Psoas muscle (tissue), 7 donors: ENCODE measurements at regions not wholly inside any gene's neighbourhood (a gene's known extent, or its start where the extent isn't known, plus 50 kb on each side); places are given as distances from the start of the nearest gene placed in this dataset.

Experiments
- ATAC-seq, 4 donors: fragments of 200-7000 bp; cut with Tn5 transposase; one replicate each; pipeline ENCODE4 v1.9.1; 2020; ENCODE audit warnings: moderate library complexity in 3 of 4, mild to moderate bottlenecking in 2 of 4
- DNase-seq, 2 donors: peaks; one replicate each; pipeline ENCODE4 v3.0.0-alpha.2; 2020
- H3K27ac ChIP-seq: fragments of 200-600 bp; one replicate; pipeline ENCODE4 v1.8.0; 2022
- H3K27me3 ChIP-seq, 3 donors: fragments of 200-600 bp in 1 of 3; one replicate each; pipeline versions ENCODE4 v1.6.1 to v1.8.0; 2013 to 2022; ENCODE audit warnings: low read length in 2 of 3, mild to moderate bottlenecking in 2 of 3, moderate library complexity in 1 of 3; ENCODE audit not compliant: insufficient read depth in 3 of 3
- H3K36me3 ChIP-seq, 2 donors: fragments of 200-600 bp in 1 of 2; one replicate each; pipeline versions ENCODE4 v1.6.1 to v1.8.0; 2013 to 2022; ENCODE audit warnings: low read depth in 1 of 2, mild to moderate bottlenecking in 1 of 2, moderate library complexity in 1 of 2; ENCODE audit not compliant: insufficient read depth in 1 of 2
- H3K4me1 ChIP-seq: fragments of 200-600 bp; one replicate; pipeline ENCODE4 v1.8.0; 2022
- H3K4me3 ChIP-seq: fragments of 200-600 bp; one replicate; pipeline ENCODE4 v1.8.0; 2022; ENCODE audit warnings: mild to moderate bottlenecking
- H3K9me3 ChIP-seq: fragments of 200-600 bp; one replicate; pipeline ENCODE4 v1.8.0; 2022
- WGBS, 3 donors: extraction: QIAGEN DNeasy Blood & Tissue Kit; methylation state at CpG; one replicate each; pipeline versions ENCODE4 v1.1.6 to v1.1.7; 2013; 5-methylcytosine and 5-hydroxymethylcytosine counted together
- intact Hi-C, 2 donors: fragments of 100-400 bp; cut with DNase I; formaldehyde crosslinking; loops; one replicate each; pipeline versions ENCODE4 v1.11.0 to v1.14.2; 2022
- TF ChIP-seq, protein P1 (sequence below): fragments of 200-600 bp; IDR thresholded peaks from one replicate; pipeline ENCODE4 v1.8.0; 2022; ENCODE audit warnings: antibody characterized with exemption
- donor health status: healthy with polysubstance abuse.
- donor health status: DM: no; HTN: no; CAD: no; lungs with moderate emphysema.
- donor health status: Bipolar disorder and iron deficiency.
- donor health status: healthy.
- donor health status: DM: yes; HTN: yes; CAD: no.
- donor health status: DM: no; HTN: no; CAD: no.
- donor health status: DM: yes; HTN: yes; CAD: no.

- DNase-seq = no peak
- ATAC-seq = no peak
- WGBS, 3 donors = 89 to 92% (median 91%) methylated on average over 3 of the region's 3 CpGs
- TF ChIP-seq, protein P1, sequence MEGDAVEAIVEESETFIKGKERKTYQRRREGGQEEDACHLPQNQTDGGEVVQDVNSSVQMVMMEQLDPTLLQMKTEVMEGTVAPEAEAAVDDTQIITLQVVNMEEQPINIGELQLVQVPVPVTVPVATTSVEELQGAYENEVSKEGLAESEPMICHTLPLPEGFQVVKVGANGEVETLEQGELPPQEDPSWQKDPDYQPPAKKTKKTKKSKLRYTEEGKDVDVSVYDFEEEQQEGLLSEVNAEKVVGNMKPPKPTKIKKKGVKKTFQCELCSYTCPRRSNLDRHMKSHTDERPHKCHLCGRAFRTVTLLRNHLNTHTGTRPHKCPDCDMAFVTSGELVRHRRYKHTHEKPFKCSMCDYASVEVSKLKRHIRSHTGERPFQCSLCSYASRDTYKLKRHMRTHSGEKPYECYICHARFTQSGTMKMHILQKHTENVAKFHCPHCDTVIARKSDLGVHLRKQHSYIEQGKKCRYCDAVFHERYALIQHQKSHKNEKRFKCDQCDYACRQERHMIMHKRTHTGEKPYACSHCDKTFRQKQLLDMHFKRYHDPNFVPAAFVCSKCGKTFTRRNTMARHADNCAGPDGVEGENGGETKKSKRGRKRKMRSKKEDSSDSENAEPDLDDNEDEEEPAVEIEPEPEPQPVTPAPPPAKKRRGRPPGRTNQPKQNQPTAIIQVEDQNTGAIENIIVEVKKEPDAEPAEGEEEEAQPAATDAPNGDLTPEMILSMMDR = no peak
- Histone ChIP-seq H3K36me3 (no peaks in the 10 kb centered on the region), H3K4me1 (no peaks in the 10 kb centered on the region), H3K9me3 (no peaks in the 10 kb centered on the region), H3K27ac (no peak overlapping the region), H3K27me3 (no peaks in the 10 kb centered on the region), H3K4me3 (no peak overlapping the region)
- intact Hi-C loops = no loop called here
These were observed 537.9 kb upstream of the LCORL start for GRCh38 chr4:18559492-18559891.

DNA sequence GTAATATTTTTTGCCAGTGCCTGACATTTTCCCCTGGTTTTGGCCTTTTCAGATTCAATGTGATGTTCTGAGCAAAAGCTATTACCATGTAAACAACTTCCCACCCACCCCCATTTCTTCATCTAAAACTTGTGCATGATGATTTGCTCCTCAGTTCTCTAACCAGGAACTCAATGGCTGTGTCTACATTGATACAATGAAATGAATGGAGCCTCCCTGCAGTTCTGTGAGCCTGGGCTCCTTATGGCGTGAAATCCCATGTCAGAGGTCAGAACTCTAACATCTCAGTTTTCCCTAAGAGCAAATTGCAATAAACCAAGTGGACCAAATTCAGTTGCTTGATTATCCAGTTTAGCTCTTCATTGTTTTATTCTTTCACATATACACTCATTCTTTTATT is 534.8 kb upstream of the LCORL start:
- H3K36me3 ChIP-seq = no peaks in the 10 kb centered on the region
- DNase-seq (no peak), ATAC-seq (no peak)
- H3K9me3 ChIP-seq = no peaks in the 10 kb centered on the region
- TF ChIP-seq, protein P1 = no peak
- no peaks in the 10 kb centered on the region for H3K4me1 ChIP-seq
- WGBS, 3 donors = 75 to 83% (median 77%) methylated on average over 1 of the region's 1 CpG
- no peak overlapping the region for H3K27ac ChIP-seq
- no peak overlapping the region for H3K4me3 ChIP-seq
- no peaks in the 10 kb centered on the region for H3K27me3 ChIP-seq
- intact Hi-C loops = no loop called here

- Histone ChIP-seq H3K36me3 (no peaks in the 10 kb centered on the region), H3K27ac (no peak overlapping the region), H3K27me3 (no peaks in the 10 kb centered on the region), H3K9me3 (no peaks in the 10 kb centered on the region), H3K4me1 (no peaks in the 10 kb centered on the region), H3K4me3 (no peak overlapping the region)
- no peak for ATAC-seq
- intact Hi-C loops = no loop called here
- no peak for DNase-seq
- TF ChIP-seq, protein P1 = no peak
- 65 to 75% (median 71%) methylated on average over 6 of the region's 6 CpGs for WGBS, 3 donors
These were observed 518.8 kb upstream of the LCORL start for GRCh38 chr4:18540349-18540748.

GRCh38 chr4:18538121-18538520 is 516.6 kb upstream of the LCORL start:
- no peak for ATAC-seq
- Histone ChIP-seq H3K27ac (no peak overlapping the region), H3K27me3 (no peaks in the 10 kb centered on the region), H3K36me3 (no peaks in the 10 kb centered on the region), H3K4me3 (no peak overlapping the region), H3K9me3 (no peaks in the 10 kb centered on the region), H3K4me1 (no peaks in the 10 kb centered on the region)
- TF ChIP-seq, protein P1 = no peak
- intact Hi-C loops = no loop called here
- DNase-seq = no peak
- 46 to 84% (median 52%) methylated on average over 2 of the region's 2 CpGs for WGBS, 3 donors

DNA sequence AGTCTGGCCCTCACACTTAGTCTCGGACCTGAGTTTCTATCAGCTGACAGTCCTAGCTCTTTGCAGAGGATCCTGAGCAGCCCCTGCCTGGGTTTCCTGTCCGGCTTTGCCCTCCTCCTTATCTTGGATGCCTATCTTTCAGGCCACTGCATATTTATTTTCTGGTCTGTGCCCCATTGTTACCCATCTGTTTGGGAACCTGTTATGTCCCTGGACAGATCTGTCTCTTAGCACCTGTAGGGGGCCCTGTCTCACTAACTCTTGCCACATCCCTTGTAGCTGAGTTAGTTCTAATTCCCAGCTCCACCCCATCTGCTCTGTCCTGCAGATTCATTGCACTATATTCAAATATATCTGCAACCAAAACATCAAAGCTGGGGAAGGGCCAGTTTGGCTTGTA is 514.9 kb upstream of the LCORL start:
- intact Hi-C loops = no loop called here
- 72 to 84% (median 77%) methylated on average over 2 of the region's 2 CpGs for WGBS, 3 donors
- Histone ChIP-seq H3K36me3 (no peaks in the 10 kb centered on the region), H3K27ac (no peak overlapping the region), H3K27me3 (no peaks in the 10 kb centered on the region), H3K4me3 (no peak overlapping the region), H3K4me1 (no peaks in the 10 kb centered on the region), H3K9me3 (no peaks in the 10 kb centered on the region)
- TF ChIP-seq, protein P1 = no peak
- DNase-seq = no peak
- no peak for ATAC-seq
